ENCODE measurements at regions not wholly inside any gene's neighbourhood (a gene's known extent, or its start where the extent isn't known, plus 50 kb on each side); places are given as distances from the start of the nearest gene placed in this dataset.

DNA sequence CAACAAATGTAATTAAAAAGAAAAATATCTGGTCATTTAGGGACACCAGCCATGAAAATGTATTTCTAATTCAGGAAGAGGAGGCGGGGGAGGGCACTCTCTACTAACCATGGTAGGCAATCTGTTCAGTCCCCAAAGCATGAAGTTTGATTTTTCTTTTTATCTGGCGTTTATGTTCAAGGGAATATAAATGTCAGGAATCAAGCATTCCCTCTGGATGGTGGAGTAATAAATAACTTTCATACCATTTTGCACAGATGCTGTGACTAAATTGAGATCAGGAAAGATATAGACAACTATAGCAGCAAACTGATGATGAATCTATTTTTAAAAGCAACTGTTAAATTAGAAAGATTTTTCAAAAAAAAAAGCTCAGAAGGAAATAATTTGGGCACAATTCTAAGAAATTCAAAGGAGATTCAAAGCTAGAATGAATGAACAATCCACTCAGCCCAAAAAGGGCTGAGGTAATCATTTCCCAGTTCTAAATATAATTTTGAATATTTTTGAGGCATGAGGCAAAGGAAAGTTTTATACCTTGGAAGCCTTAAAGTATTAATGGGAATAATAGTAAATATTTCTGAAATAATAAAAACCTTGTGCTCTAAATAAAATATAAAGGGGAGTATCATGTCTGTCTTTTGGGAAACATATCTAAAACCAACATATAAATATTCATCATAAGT, 146.4 kb upstream of the POU2AF2 start:
- Histone ChIP-seq H3K4me3 (replicated peaks in 1 of 2; ENCODE audit: low read depth in 1 of 2, low read length in 2 of 2) (no peak overlapping the region), H2AFZ (ENCODE audit: low read depth, low read length, poor library complexity, severe bottlenecking) (no peak overlapping the region), H3K9ac (ENCODE audit: low read length) (no peak overlapping the region), H3K36me3 (ENCODE audit: control insufficient read depth in 1 of 2, insufficient read depth in 2 of 2, low read length in 2 of 2) (no peaks in the 10 kb centered on the region), H3K79me2 (ENCODE audit: insufficient read depth, low read length) (no peaks in the 10 kb centered on the region), H3K4me2 (ENCODE audit: low read length) (no peak overlapping the region), H3K4me1 (ENCODE audit: control insufficient read depth in 1 of 2, insufficient read depth in 2 of 2, low read length in 2 of 2) (peaks cover 0 to 6% of the 10 kb centered on the region in 2 experiments; a peak in 1 of 4 replicates), H4K20me1 (ENCODE audit: insufficient read depth) (no peaks in the 10 kb centered on the region), H3K27ac (ENCODE audit: low read depth, low read length) (no peak overlapping the region), H3K9me2 (ENCODE audit: insufficient read depth) (no peaks in the 10 kb centered on the region), H3K27me3 (ENCODE audit: insufficient read depth, low read length) (peaks cover 25% of the 10 kb centered on the region), H3K9me3 (ENCODE audit: control insufficient read depth in 1 of 2, insufficient read depth in 1 of 2, low read depth in 1 of 2, low read length in 2 of 2) (no peaks in the 10 kb centered on the region)
- DNase-seq (ENCODE audit: low read depth, low spot score) (no peak), ATAC-seq (no peak)
- CTCF ChIA-PET: no interaction called here
- BruUV-seq (replicated peaks): no TSS peak
- intact Hi-C loops (cut with micrococcal nuclease): no loop called here
- POLR2A ChIA-PET: no interaction called here
- no peak for TF ChIP-seq RAD21 (IDR thresholded peaks at IDR 0.05; ENCODE audit: low read depth)
- TF ChIP-seq, protein P1, sequence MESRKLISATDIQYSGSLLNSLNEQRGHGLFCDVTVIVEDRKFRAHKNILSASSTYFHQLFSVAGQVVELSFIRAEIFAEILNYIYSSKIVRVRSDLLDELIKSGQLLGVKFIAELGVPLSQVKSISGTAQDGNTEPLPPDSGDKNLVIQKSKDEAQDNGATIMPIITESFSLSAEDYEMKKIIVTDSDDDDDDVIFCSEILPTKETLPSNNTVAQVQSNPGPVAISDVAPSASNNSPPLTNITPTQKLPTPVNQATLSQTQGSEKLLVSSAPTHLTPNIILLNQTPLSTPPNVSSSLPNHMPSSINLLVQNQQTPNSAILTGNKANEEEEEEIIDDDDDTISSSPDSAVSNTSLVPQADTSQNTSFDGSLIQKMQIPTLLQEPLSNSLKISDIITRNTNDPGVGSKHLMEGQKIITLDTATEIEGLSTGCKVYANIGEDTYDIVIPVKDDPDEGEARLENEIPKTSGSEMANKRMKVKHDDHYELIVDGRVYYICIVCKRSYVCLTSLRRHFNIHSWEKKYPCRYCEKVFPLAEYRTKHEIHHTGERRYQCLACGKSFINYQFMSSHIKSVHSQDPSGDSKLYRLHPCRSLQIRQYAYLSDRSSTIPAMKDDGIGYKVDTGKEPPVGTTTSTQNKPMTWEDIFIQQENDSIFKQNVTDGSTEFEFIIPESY (IDR thresholded peaks at IDR 0.05; ENCODE audit: extremely low read depth, insufficient replicate concordance, low read length): no peak
- TF ChIP-seq, protein P2, sequence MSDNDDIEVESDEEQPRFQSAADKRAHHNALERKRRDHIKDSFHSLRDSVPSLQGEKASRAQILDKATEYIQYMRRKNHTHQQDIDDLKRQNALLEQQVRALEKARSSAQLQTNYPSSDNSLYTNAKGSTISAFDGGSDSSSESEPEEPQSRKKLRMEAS (IDR thresholded peaks at IDR 0.05): no peak
- RAD21 ChIA-PET (ENCODE audit: low non-redundant PET in 1 of 2, low total read pairs in 2 of 2, uncharacterized antibody in 2 of 2, unreplicated experiment in 2 of 2): no interaction called here

DNA sequence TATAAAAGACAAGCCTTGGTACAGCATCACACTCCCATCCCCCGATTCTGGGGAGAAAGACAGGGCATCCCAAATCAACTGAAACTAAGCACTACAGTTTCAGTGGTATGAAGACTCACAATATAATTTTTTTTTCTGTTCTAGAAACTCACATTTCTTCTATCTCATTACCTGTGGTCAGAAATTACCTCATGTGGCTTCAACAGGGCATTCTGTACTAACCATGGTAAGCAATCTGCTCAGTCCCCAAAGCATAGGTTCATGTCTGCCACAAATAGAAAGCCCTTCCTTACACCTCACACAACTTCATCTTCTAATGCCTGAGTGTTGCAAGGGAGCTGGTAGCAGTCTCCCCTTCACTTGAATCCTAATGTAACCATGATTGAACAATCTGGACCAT, 147.4 kb upstream of the POU2AF2 start:
- DNase-seq (ENCODE audit: low read depth, low spot score) (no peak), ATAC-seq (no peak)
- BruUV-seq (replicated peaks): no TSS peak
- no peaks in the 10 kb centered on the region for H3K79me2 ChIP-seq (ENCODE audit: insufficient read depth, low read length)
- H3K4me1 ChIP-seq (ENCODE audit: control insufficient read depth in 1 of 2, insufficient read depth in 2 of 2, low read length in 2 of 2): peaks cover 0 to 6% of the 10 kb centered on the region in 2 experiments; a peak in 1 of 4 replicates
- no peak overlapping the region for H3K4me2 ChIP-seq (ENCODE audit: low read length)
- no peak overlapping the region for H3K9ac ChIP-seq (ENCODE audit: low read length)
- H4K20me1 ChIP-seq (ENCODE audit: insufficient read depth): no peaks in the 10 kb centered on the region
- H3K36me3 ChIP-seq (ENCODE audit: control insufficient read depth in 1 of 2, insufficient read depth in 2 of 2, low read length in 2 of 2): no peaks in the 10 kb centered on the region
- H3K27me3 ChIP-seq (ENCODE audit: insufficient read depth, low read length): peaks cover 19% of the 10 kb centered on the region
- no peak overlapping the region for H2AFZ ChIP-seq (ENCODE audit: low read depth, low read length, poor library complexity, severe bottlenecking)
- no peak overlapping the region for H3K27ac ChIP-seq (ENCODE audit: low read depth, low read length)
- ChIA-PET POLR2A (no interaction called here), CTCF (no interaction called here), RAD21 (ENCODE audit: low non-redundant PET in 1 of 2, low total read pairs in 2 of 2, uncharacterized antibody in 2 of 2, unreplicated experiment in 2 of 2) (no interaction called here)
- H3K9me3 ChIP-seq (ENCODE audit: control insufficient read depth in 1 of 2, insufficient read depth in 1 of 2, low read depth in 1 of 2, low read length in 2 of 2): no peaks in the 10 kb centered on the region
- no peak overlapping the region for H3K4me3 ChIP-seq (replicated peaks in 1 of 2; ENCODE audit: low read depth in 1 of 2, low read length in 2 of 2)
- intact Hi-C loops (cut with micrococcal nuclease): no loop called here
- H3K9me2 ChIP-seq (ENCODE audit: insufficient read depth): no peaks in the 10 kb centered on the region
- TF ChIP-seq TCF7L2 (IDR thresholded peaks at IDR 0.05; ENCODE audit: borderline replicate concordance, extremely low read depth, insufficient read depth, insufficient read length) (no peak), CBX3 (IDR thresholded peaks at IDR 0.05; ENCODE audit: low read depth) (no peak), SRF (IDR thresholded peaks at IDR 0.05; ENCODE audit: low read depth) (no peak), POLR2A (IDR thresholded peaks at IDR 0.05; ENCODE audit: borderline replicate concordance, extremely low read depth, insufficient read depth, insufficient read length) (no peak), ZFX (IDR thresholded peaks at IDR 0.05) (no peak), EZH2 (IDR thresholded peaks at IDR 0.05) (no peak), RAD21 (IDR thresholded peaks at IDR 0.05; ENCODE audit: low read depth) (no peak), SP1 (IDR thresholded peaks at IDR 0.05; ENCODE audit: low read depth) (no peak), YY1 (IDR thresholded peaks at IDR 0.05; ENCODE audit: extremely low read depth, insufficient replicate concordance, low read depth, low read length) (no peak)
- TF ChIP-seq, protein P1 (IDR thresholded peaks at IDR 0.05; ENCODE audit: extremely low read depth, insufficient replicate concordance, low read length): no peak
- TF ChIP-seq, protein P2 (IDR thresholded peaks at IDR 0.05): no peak
- TF ChIP-seq, protein P3, sequence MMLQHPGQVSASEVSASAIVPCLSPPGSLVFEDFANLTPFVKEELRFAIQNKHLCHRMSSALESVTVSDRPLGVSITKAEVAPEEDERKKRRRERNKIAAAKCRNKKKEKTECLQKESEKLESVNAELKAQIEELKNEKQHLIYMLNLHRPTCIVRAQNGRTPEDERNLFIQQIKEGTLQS (IDR thresholded peaks at IDR 0.05): no peak
